Fibroblast of peridontal ligament (primary cell): ENCODE measurements at regions not wholly inside any gene's neighbourhood (a gene's known extent, or its start where the extent isn't known, plus 50 kb on each side); places are given as distances from the start of the nearest gene placed in this dataset.
A peak's percentile ranks its signal among the peaks of the same experiment; 100 is the strongest.

Source experiments
- DNase-seq: peaks from one replicate; pipeline ENCODE4 v3.0.0-alpha.2; 2010; ENCODE audit errors: extremely low read depth

GRCh38 chr7:85509476-85509875 lies 322.6 kb upstream of the SEMA3D start:
- no peak for DNase-seq

- DNase-seq: peak; percentile 92
Measured at GRCh38 chr7:85508642-85509410, 322.0 kb upstream of the SEMA3D start.

GRCh38 chr7:85498031-85498430 lies 311.2 kb upstream of the SEMA3D start:
- DNase-seq: peak; percentile 24

- DNase-seq: peak; percentile 76
Measured at GRCh38 chr7:85489498-85489897, 302.6 kb upstream of the SEMA3D start.

DNA sequence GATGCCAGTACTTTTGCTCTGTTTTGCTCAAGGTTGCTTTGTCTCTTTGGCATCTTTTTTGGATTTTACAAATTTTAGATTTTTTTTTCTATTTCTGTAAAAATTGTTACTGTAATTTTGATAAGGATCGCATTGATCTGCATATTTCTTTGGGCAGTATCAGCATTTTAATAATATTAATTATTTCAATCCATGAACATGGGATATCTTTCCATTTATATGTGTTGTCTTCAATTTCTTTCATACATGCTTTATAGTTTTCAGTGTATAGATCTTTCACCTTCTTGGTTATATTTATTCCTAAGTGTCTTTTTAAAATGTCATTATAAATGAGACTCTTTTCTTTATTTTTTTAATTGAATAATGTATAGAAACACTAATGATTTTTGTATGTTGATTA lies 301.6 kb upstream of the SEMA3D start:
- DNase-seq: no peak

DNA sequence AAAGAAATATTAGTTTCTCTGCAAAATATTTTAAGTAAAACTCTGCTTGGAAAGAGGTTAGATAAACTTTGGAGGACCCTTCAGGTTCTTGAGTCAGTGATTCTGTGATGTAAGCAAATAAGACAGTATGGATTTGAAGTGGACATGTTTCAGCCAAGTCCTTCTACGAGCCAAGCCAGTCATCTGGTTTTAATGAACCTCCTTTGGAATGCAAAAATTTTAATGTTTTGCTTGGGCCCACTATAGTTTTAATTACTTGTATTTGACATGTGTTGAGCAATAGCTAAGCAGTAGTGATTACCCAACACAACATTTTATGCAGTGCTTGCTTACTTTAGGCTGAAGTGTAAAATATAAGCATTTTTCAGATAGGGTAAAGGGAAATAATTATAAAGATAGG lies 296.3 kb upstream of the SEMA3D start:
- DNase-seq: peak; percentile 97

- no peak for DNase-seq
Measured at GRCh38 chr7:85480666-85481065, 293.8 kb upstream of the SEMA3D start.

GRCh38 chr7:85479918-85480643 lies 293.2 kb upstream of the SEMA3D start:
- peak; percentile 93 for DNase-seq

GRCh38 chr7:85478530-85478929 lies 291.7 kb upstream of the SEMA3D start:
- no peak for DNase-seq

- DNase-seq: no peak
Measured at GRCh38 chr7:85475476-85475875, 288.6 kb upstream of the SEMA3D start.

GRCh38 chr7:85475071-85475470 lies 288.2 kb upstream of the SEMA3D start:
- no peak for DNase-seq

DNA sequence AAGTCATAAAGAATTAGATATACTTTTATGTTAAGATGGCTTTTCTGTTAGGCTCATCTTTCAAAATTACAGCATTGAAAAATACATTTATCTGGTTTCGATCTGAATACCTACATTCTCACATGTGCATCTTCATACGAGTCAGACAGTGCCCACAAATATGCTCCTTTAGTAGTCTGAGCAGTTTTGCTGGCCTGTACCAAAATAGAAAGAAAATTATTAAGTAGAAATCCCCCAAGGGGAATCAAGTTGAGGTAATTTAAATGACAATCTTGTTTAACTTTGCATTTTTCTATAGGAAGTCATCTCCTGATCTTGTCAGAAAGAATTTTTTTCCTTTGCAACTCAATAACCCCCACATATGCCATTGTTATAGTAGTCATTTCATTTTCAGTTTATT lies 287.4 kb upstream of the SEMA3D start:
- no peak for DNase-seq

DNA sequence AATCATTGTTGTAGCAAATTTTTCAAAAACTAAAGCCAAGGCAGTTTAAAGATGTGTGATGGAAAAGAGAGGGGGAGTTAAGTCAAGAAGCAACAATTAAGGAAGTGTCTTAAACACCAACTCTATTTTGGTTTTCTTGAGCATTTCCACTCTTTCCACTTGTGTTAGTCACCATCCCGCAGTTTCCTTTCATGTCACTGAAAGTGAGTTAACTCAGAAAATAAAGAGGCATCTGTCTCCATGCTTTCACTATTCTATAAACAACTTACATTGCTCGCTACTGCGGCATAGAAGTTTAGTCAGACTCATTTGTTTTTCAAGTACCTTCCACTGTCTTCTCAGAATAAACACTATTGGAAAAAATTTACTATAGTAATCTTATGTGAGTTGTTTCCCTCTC lies 284.9 kb upstream of the SEMA3D start:
- peak; percentile 65 for DNase-seq

- DNase-seq: peak; percentile 35
Measured at GRCh38 chr7:85471307-85471706, 284.5 kb upstream of the SEMA3D start.

GRCh38 chr7:85469446-85470010 lies 282.7 kb upstream of the SEMA3D start:
- DNase-seq: peak; percentile 87

DNA sequence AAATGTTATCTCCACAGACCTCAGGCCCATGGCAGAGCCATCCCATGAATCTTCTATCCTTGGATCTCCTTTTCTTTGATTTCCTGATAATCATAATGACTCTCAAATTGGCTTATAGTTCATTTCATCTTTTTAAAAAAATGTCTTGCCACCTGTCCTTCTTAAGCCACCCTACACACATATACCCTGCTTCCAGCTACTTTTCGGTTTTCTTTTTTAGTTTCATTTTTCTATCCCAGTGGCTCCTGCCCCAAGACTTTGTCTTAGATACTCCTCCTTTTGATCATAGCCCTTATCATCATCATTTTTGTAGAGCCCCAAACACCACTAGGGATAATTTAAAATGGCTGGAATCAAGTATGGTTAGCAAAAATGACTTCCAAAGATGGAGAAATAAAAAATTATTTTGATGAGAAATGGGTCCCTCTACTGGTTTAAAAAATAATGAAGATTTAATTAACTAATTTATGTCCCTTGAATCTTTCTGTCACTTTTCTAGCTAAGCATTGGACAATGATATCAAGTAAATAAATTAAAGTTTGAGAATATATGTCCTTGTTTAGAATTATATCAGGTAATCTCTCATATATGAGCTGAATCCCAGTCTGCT lies 277.3 kb upstream of the SEMA3D start:
- DNase-seq: peak; percentile 44

- peak; percentile 18 for DNase-seq
Measured at GRCh38 chr7:85462671-85463070, 275.8 kb upstream of the SEMA3D start.

GRCh38 chr7:85457911-85458310 lies 271.1 kb upstream of the SEMA3D start:
- no peak for DNase-seq

- no peak for DNase-seq
Measured at GRCh38 chr7:85456254-85456653, 269.4 kb upstream of the SEMA3D start.

GRCh38 chr7:85454904-85455303 lies 268.0 kb upstream of the SEMA3D start:
- no peak for DNase-seq

DNA sequence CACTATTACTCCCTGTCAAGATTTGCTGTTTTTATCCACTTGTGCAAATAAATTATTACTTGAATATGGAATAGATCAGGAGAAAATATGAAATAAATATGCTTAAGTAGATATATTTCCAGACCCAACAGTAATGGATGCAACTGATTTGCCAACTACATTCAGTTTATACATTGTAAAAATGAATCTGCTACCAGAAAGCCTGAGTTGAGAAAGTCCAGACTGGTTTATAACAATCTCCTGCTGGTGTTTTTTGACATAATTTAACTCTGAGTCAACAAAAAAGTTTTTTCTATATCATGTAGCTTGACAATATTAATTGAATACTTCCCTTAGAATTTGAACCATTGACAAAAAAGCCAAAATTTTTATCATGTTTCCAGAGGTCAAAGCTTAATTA lies 265.8 kb upstream of the SEMA3D start:
- DNase-seq: no peak

DNA sequence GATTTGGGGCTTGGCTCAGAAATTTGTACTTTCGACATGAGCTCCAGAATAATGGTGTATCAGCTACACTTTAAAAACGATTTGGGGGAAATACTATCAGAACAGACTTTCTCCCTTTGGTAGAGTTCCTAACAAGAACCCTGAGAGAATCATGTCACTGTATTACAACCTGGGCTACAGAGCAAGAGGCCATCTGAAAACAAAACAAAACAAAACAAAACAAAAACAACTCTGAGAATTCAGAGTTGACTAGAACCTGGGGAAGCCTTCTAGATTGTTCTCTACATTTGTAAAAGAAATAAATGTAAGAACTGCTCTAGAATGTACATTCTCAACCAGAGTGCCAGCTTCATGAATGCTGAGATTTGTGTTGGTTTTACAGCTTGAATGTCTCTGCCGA lies 262.6 kb upstream of the SEMA3D start:
- no peak for DNase-seq

DNA sequence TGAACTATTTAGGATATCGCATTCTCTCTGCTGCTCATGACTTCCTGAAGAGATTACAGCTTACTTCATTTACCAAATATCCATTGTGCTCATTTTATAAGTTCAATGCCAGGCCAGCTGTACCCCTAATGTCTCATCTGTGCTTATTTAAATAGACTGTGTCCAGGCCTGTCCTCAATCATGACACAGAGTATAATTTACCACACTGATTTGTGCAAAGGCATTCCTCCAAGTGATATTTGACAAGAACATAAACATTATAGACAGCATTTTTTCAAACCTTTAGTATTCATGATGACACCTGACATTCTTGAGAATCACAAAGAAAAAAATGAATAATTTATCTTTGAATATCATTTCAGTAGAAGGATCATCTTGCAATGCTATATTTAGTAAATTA lies 260.1 kb upstream of the SEMA3D start:
- DNase-seq: no peak
